ENCODE measurements at regions not wholly inside any gene's neighbourhood (a gene's known extent, or its start where the extent isn't known, plus 50 kb on each side); places are given as distances from the start of the nearest gene placed in this dataset.

GRCh38 chr3:20336572-20336971, 150.6 kb upstream of the SGO1 start:
- H3K36me3 ChIP-seq (ENCODE audit: insufficient read depth, low read length) = no peaks in the 10 kb centered on the region
- H3K27me3 ChIP-seq (ENCODE audit: insufficient read depth, low read length, poor library complexity, severe bottlenecking) = no peaks in the 10 kb centered on the region
- no peaks in the 10 kb centered on the region for H4K20me1 ChIP-seq (ENCODE audit: insufficient read depth, low read length, poor library complexity, severe bottlenecking)
- H2AFZ ChIP-seq (ENCODE audit: low read length) = no peak overlapping the region
- no peaks in the 10 kb centered on the region for H3F3A ChIP-seq (ENCODE audit: low read depth)
- no peak for TF ChIP-seq EZH2phosphoT487 (IDR thresholded peaks at IDR 0.05; ENCODE audit: borderline replicate concordance)
- no peak for TF ChIP-seq CTCF (conservative IDR thresholded peaks at IDR 0.05; ENCODE audit: low read length)
- H3K4me1 ChIP-seq (ENCODE audit: insufficient read depth, low read length, poor library complexity, severe bottlenecking) = no peaks in the 10 kb centered on the region
- no peaks in the 10 kb centered on the region for H3K79me2 ChIP-seq (ENCODE audit: insufficient read depth, low read length)
- no peak overlapping the region for H3K4me2 ChIP-seq (ENCODE audit: low read depth, low read length, poor library complexity, severe bottlenecking)
- H3K9me3 ChIP-seq (ENCODE audit: insufficient read depth, low read depth, low read length) = no peaks in the 10 kb centered on the region
- H3K9ac ChIP-seq (ENCODE audit: low read depth, low read length, poor library complexity, severe bottlenecking) = no peak overlapping the region
- no peaks in the 10 kb centered on the region for H3K9me2 ChIP-seq (replicated peaks; ENCODE audit: low read depth, low read length)
- H3K4me3 ChIP-seq (ENCODE audit: low read length, poor library complexity, severe bottlenecking) = no peak overlapping the region

GRCh38 chr3:20334842-20335241, 148.8 kb upstream of the SGO1 start:
- Histone ChIP-seq H3K4me1 (ENCODE audit: insufficient read depth, low read length, poor library complexity, severe bottlenecking) (no peaks in the 10 kb centered on the region), H3K4me2 (ENCODE audit: low read depth, low read length, poor library complexity, severe bottlenecking) (no peak overlapping the region), H3K9me3 (ENCODE audit: insufficient read depth, low read depth, low read length) (no peaks in the 10 kb centered on the region), H2AFZ (ENCODE audit: low read length) (no peak overlapping the region), H3F3A (ENCODE audit: low read depth) (no peaks in the 10 kb centered on the region), H3K27me3 (ENCODE audit: insufficient read depth, low read length, poor library complexity, severe bottlenecking) (no peaks in the 10 kb centered on the region), H3K79me2 (ENCODE audit: insufficient read depth, low read length) (no peaks in the 10 kb centered on the region), H4K20me1 (ENCODE audit: insufficient read depth, low read length, poor library complexity, severe bottlenecking) (no peaks in the 10 kb centered on the region), H3K9ac (ENCODE audit: low read depth, low read length, poor library complexity, severe bottlenecking) (no peak overlapping the region), H3K36me3 (ENCODE audit: insufficient read depth, low read length) (no peaks in the 10 kb centered on the region), H3K9me2 (replicated peaks; ENCODE audit: low read depth, low read length) (no peaks in the 10 kb centered on the region), H3K4me3 (ENCODE audit: low read length, poor library complexity, severe bottlenecking) (no peak overlapping the region)
- TF ChIP-seq CTCF (conservative IDR thresholded peaks at IDR 0.05; ENCODE audit: low read length) (no peak), EZH2phosphoT487 (IDR thresholded peaks at IDR 0.05; ENCODE audit: borderline replicate concordance) (no peak)

- H3K4me1 ChIP-seq (ENCODE audit: insufficient read depth, low read length, poor library complexity, severe bottlenecking) = no peaks in the 10 kb centered on the region
- H4K20me1 ChIP-seq (ENCODE audit: insufficient read depth, low read length, poor library complexity, severe bottlenecking) = no peaks in the 10 kb centered on the region
- no peak overlapping the region for H3K4me3 ChIP-seq (ENCODE audit: low read length, poor library complexity, severe bottlenecking)
- H3K79me2 ChIP-seq (ENCODE audit: insufficient read depth, low read length) = no peaks in the 10 kb centered on the region
- no peaks in the 10 kb centered on the region for H3K9me3 ChIP-seq (ENCODE audit: insufficient read depth, low read depth, low read length)
- H3K9me2 ChIP-seq (replicated peaks; ENCODE audit: low read depth, low read length) = no peaks in the 10 kb centered on the region
- no peaks in the 10 kb centered on the region for H3K27me3 ChIP-seq (ENCODE audit: insufficient read depth, low read length, poor library complexity, severe bottlenecking)
- no peak for TF ChIP-seq CTCF (conservative IDR thresholded peaks at IDR 0.05; ENCODE audit: low read length)
- no peak for TF ChIP-seq EZH2phosphoT487 (IDR thresholded peaks at IDR 0.05; ENCODE audit: borderline replicate concordance)
- H3K4me2 ChIP-seq (ENCODE audit: low read depth, low read length, poor library complexity, severe bottlenecking) = no peak overlapping the region
- no peaks in the 10 kb centered on the region for H3F3A ChIP-seq (ENCODE audit: low read depth)
- no peaks in the 10 kb centered on the region for H3K36me3 ChIP-seq (ENCODE audit: insufficient read depth, low read length)
- no peak overlapping the region for H3K9ac ChIP-seq (ENCODE audit: low read depth, low read length, poor library complexity, severe bottlenecking)
- H2AFZ ChIP-seq (ENCODE audit: low read length) = no peak overlapping the region
These were observed 141.9 kb upstream of the SGO1 start for GRCh38 chr3:20327889-20328288.

Data from Loucy (cell line).